AG04449 (cell line): ENCODE measurements at regions not wholly inside any gene's neighbourhood (a gene's known extent, or its start where the extent isn't known, plus 50 kb on each side); places are given as distances from the start of the nearest gene placed in this dataset.

Experiments
- CTCF ChIA-PET: fragments of 350-600 bp; formaldehyde crosslinking; extraction: SDS; loops from one replicate; lab custom pipeline; 2021; ENCODE audit warnings: antibody characterized with exemption; lab: Yijun Ruan, JAX
- POLR2A ChIA-PET: fragments of 400-600, 350-600 bp; formaldehyde crosslinking; extraction: SDS; loops from one replicate; lab custom pipeline; 2020; ENCODE audit warnings: antibody characterized with exemption, inconsistent platforms; lab: Yijun Ruan, JAX
- DNase-seq: peaks from one replicate; pipeline ENCODE4 v3.0.0-alpha.2; 2010; ENCODE audit warnings: low read depth, low spot score
- H3K4me3 ChIP-seq: 2 replicates; pipeline ENCODE4 v1.5.1; 2011; ENCODE audit warnings: low read depth, mild to moderate bottlenecking, control low read depth, low read length
- CTCF ChIP-seq: IDR thresholded peaks from one replicate; pipeline ENCODE4 v1.5.1; 2011; ENCODE audit warnings: mild to moderate bottlenecking, moderate library complexity, low read length, control low read depth, inconsistent platforms; ENCODE audit not compliant: insufficient read depth; ENCODE audit errors: missing control alignments

- TF ChIP-seq CTCF: no peak
- no peak overlapping the region for H3K4me3 ChIP-seq
- POLR2A ChIA-PET: no interaction called here
- no peak for DNase-seq
- CTCF ChIA-PET: interaction anchor here (3.4 to 3.7 kb wide), 3 partner anchors 12 to 63 kb away, joined by 22 to 37 read pairs (median 30); no protein-coding TSS in a partner anchor
Observed at GRCh38 chr10:2980116-2980515, 87.2 kb upstream of the PFKP start.

- ChIA-PET CTCF (interaction anchor here (1.5 to 3.7 kb wide), 6 partner anchors 13 to 64 kb away, joined by 4 to 37 read pairs (median 26); no protein-coding TSS in a partner anchor), POLR2A (no interaction called here)
- no peak overlapping the region for H3K4me3 ChIP-seq
- no peak for TF ChIP-seq CTCF
- DNase-seq: no peak
Observed at GRCh38 chr10:2979306-2979705, 88.0 kb upstream of the PFKP start.

GRCh38 chr10:2978574-2979273, 88.6 kb upstream of the PFKP start:
- H3K4me3 ChIP-seq: no peak overlapping the region
- no peak for TF ChIP-seq CTCF
- ChIA-PET POLR2A (no interaction called here), CTCF (interaction anchor here (0.8 to 3.7 kb wide), 11 partner anchors 11 to 140 kb away, joined by 3 to 37 read pairs (median 10); no protein-coding TSS in a partner anchor)
- DNase-seq: no peak

GRCh38 chr10:2978111-2978510, 89.2 kb upstream of the PFKP start:
- no peak overlapping the region for H3K4me3 ChIP-seq
- ChIA-PET POLR2A (no interaction called here), CTCF (interaction anchor here (0.7 to 3.7 kb wide), 16 partner anchors 10 to 140 kb away, joined by 3 to 37 read pairs (median 4); no protein-coding TSS in a partner anchor)
- no peak for DNase-seq
- peak; percentile 47 for TF ChIP-seq CTCF

- TF ChIP-seq CTCF: no peak
- ChIA-PET CTCF (interaction anchor here (0.8 to 1.2 kb wide), 3 partner anchors 38 to 68 kb away, joined by 3 to 4 read pairs (median 4); no protein-coding TSS in a partner anchor), POLR2A (no interaction called here)
- DNase-seq: no peak
- H3K4me3 ChIP-seq: no peak overlapping the region
Observed at GRCh38 chr10:2974503-2975207, 92.7 kb upstream of the PFKP start.

- ChIA-PET POLR2A (no interaction called here), CTCF (interaction anchor here (0.8 to 1.2 kb wide), 3 partner anchors 38 to 69 kb away, joined by 3 to 4 read pairs (median 4); no protein-coding TSS in a partner anchor)
- no peak overlapping the region for H3K4me3 ChIP-seq
- TF ChIP-seq CTCF: no peak
- no peak for DNase-seq
Observed at GRCh38 chr10:2974083-2974482, 93.3 kb upstream of the PFKP start.
